ENCODE measurements at regions not wholly inside any gene's neighbourhood (a gene's known extent, or its start where the extent isn't known, plus 50 kb on each side); places are given as distances from the start of the nearest gene placed in this dataset.

GRCh38 chr3:180854887-180855286 lies 57.6 kb upstream of the FXR1 start:
- Histone ChIP-seq H3K9me3 (ENCODE audit: control insufficient read depth, insufficient read depth, low read depth, low read length) (no peaks in the 10 kb centered on the region), H3K4me3 (ENCODE audit: low read depth, low read length) (no peak overlapping the region), H3K4me1 (ENCODE audit: control insufficient read depth, insufficient read depth, low read length) (no peaks in the 10 kb centered on the region), H3K27ac (ENCODE audit: extremely low read depth, low read depth, low read length) (no peak overlapping the region), H3K36me3 (ENCODE audit: control insufficient read depth in 2 of 2, insufficient read depth in 1 of 2, low read length in 2 of 2) (no peaks in the 10 kb centered on the region)
- POLR2A ChIA-PET: no interaction called here
- TF ChIP-seq BCL11A (tag by site-specific recombination; IDR thresholded peaks at IDR 0.05; ENCODE audit: low read depth) (no peak), ZNF473 (tag by site-specific recombination; IDR thresholded peaks at IDR 0.05) (no peak), ZNF10 (tag by site-specific recombination; IDR thresholded peaks at IDR 0.05) (no peak)
- CTCF ChIA-PET: interaction anchor here (0.6 to 1.4 kb wide), 7 partner anchors 9 to 699 kb away, joined by 3 to 5 read pairs (median 3); no protein-coding TSS in a partner anchor

GRCh38 chr3:180855364-180855763 lies 57.1 kb upstream of the FXR1 start:
- POLR2A ChIA-PET: no interaction called here
- no peaks in the 10 kb centered on the region for H3K4me1 ChIP-seq (ENCODE audit: control insufficient read depth, insufficient read depth, low read length)
- no peaks in the 10 kb centered on the region for H3K36me3 ChIP-seq (ENCODE audit: control insufficient read depth in 2 of 2, insufficient read depth in 1 of 2, low read length in 2 of 2)
- no peaks in the 10 kb centered on the region for H3K9me3 ChIP-seq (ENCODE audit: control insufficient read depth, insufficient read depth, low read depth, low read length)
- H3K4me3 ChIP-seq (ENCODE audit: low read depth, low read length): no peak overlapping the region
- no peak overlapping the region for H3K27ac ChIP-seq (ENCODE audit: extremely low read depth, low read depth, low read length)
- TF ChIP-seq ZSCAN4 (tag by site-specific recombination; IDR thresholded peaks at IDR 0.05) (no peak), ZNF639 (tag by site-specific recombination; IDR thresholded peaks at IDR 0.05) (no peak), ZNF529 (tag by site-specific recombination; IDR thresholded peaks at IDR 0.05; ENCODE audit: insufficient replicate concordance) (no peak), ZNF530 (tag by site-specific recombination; IDR thresholded peaks at IDR 0.05; ENCODE audit: low read depth) (no peak), ZBTB8A (tag by site-specific recombination; IDR thresholded peaks at IDR 0.05) (no peak), ZNF423 (tag by site-specific recombination; IDR thresholded peaks at IDR 0.05) (no peak), ZNF114 (tag by site-specific recombination; IDR thresholded peaks at IDR 0.05) (no peak), ZNF112 (tag by site-specific recombination; IDR thresholded peaks at IDR 0.05) (no peak), ZNF10 (tag by site-specific recombination; IDR thresholded peaks at IDR 0.05) (no peak), KLF16 (tag by site-specific recombination; IDR thresholded peaks at IDR 0.05) (no peak), ZNF670 (tag by site-specific recombination; IDR thresholded peaks at IDR 0.05; ENCODE audit: low read depth) (no peak), TCF7L2 (IDR thresholded peaks at IDR 0.05; ENCODE audit: borderline replicate concordance, low read depth, low read length) (no peak), ZNF175 (tag by site-specific recombination; IDR thresholded peaks at IDR 0.05) (no peak), ZNF585B (tag by site-specific recombination; IDR thresholded peaks at IDR 0.05) (no peak), ZNF707 (tag by site-specific recombination; IDR thresholded peaks at IDR 0.05) (no peak), ZEB2 (tag by site-specific recombination; IDR thresholded peaks at IDR 0.05) (no peak), ZNF174 (tag by site-specific recombination; IDR thresholded peaks at IDR 0.05) (no peak)
- CTCF ChIA-PET: interaction anchor here (0.6 to 1.4 kb wide), 7 partner anchors 8 to 699 kb away, joined by 3 to 5 read pairs (median 3); no protein-coding TSS in a partner anchor

- POLR2A ChIA-PET: no interaction called here
Measured at GRCh38 chr3:180855956-180856355, 56.5 kb upstream of the FXR1 start.

More at GRCh38 chr3:180855956-180856355, 56.5 kb upstream of the FXR1 start:
- Histone ChIP-seq H3K36me3 (ENCODE audit: control insufficient read depth in 2 of 2, insufficient read depth in 1 of 2, low read length in 2 of 2) (no peaks in the 10 kb centered on the region), H3K4me1 (ENCODE audit: control insufficient read depth, insufficient read depth, low read length) (no peaks in the 10 kb centered on the region), H3K4me3 (ENCODE audit: low read depth, low read length) (no peak overlapping the region), H3K9me3 (ENCODE audit: control insufficient read depth, insufficient read depth, low read depth, low read length) (no peaks in the 10 kb centered on the region), H3K27ac (ENCODE audit: extremely low read depth, low read depth, low read length) (no peak overlapping the region)
- CTCF ChIA-PET: interaction anchor here (1.0 to 1.4 kb wide), 2 partner anchors 10 to 13 kb away, joined by 3 to 5 read pairs; no protein-coding TSS in a partner anchor
- TF ChIP-seq ZNF501 (tag by site-specific recombination; IDR thresholded peaks at IDR 0.05) (no peak), ZNF202 (tag by site-specific recombination; IDR thresholded peaks at IDR 0.05; ENCODE audit: borderline replicate concordance) (no peak), MEIS1 (CRISPR knock-in tag; IDR thresholded peaks at IDR 0.05; ENCODE audit: borderline replicate concordance) (no peak), ZNF157 (tag by site-specific recombination; IDR thresholded peaks at IDR 0.05) (no peak), ELK4 (IDR thresholded peaks at IDR 0.05; ENCODE audit: borderline replicate concordance, low read depth, low read length) (no peak), ZNF221 (tag by site-specific recombination; IDR thresholded peaks at IDR 0.05; ENCODE audit: borderline replicate concordance) (no peak)

Measured in HEK293 (cell line).